IMR-90 (cell line): ENCODE measurements at regions not wholly inside any gene's neighbourhood (a gene's known extent, or its start where the extent isn't known, plus 50 kb on each side); places are given as distances from the start of the nearest gene placed in this dataset.

ENCODE experiments used
- ATAC-seq: fragments of 200-7000 bp; cut with Tn5 transposase; 2 replicates; pipeline ENCODE4 v1.9.1; 2020; ENCODE audit warnings: low read depth, mild to moderate bottlenecking, moderate library complexity
- BruUV-seq: library from RNA; stranded (reverse); fragments of 400-500 nt; replicated peaks from 2 replicates; lab custom pipeline; 2021; lab: Mats Ljungman, UMichigan
- CTCF ChIA-PET: fragments of 300-600 bp; formaldehyde crosslinking; extraction: SDS; loops from one replicate; lab custom pipeline; 2021; ENCODE audit warnings: antibody characterized with exemption; lab: Yijun Ruan, JAX
- POLR2A ChIA-PET: fragments of 300-600 bp; sonication (Branson Sonifier 250); formaldehyde crosslinking; loops from one replicate; lab custom pipeline; 2022; ENCODE audit warnings: antibody characterized with exemption; ENCODE audit not compliant: unreplicated experiment; lab: Charles Lee
- DNase-seq: peaks from one replicate; pipeline ENCODE4 v3.0.0; 2013
- H2AFZ ChIP-seq: replicated peaks from 2 replicates; pipeline ENCODE3; 2013; ENCODE audit warnings: low read length, mild to moderate bottlenecking; ENCODE audit not compliant: poor library complexity
- H2AK5ac ChIP-seq: 2 replicates; pipeline ENCODE4 v1.6.1; 2013; ENCODE audit warnings: low read depth, low read length, inconsistent platforms
- H2AK9ac ChIP-seq: replicated peaks from 2 replicates; pipeline ENCODE3; 2013; ENCODE audit warnings: mild to moderate bottlenecking, low read depth, low read length, moderate library complexity; ENCODE audit not compliant: poor library complexity
- H2BK120ac ChIP-seq: 2 replicates; pipeline ENCODE4 v1.6.1; 2013; ENCODE audit warnings: low read depth, low read length, inconsistent platforms
- H2BK15ac ChIP-seq: 3 replicates; pipeline ENCODE4 v1.6.1; 2013; ENCODE audit warnings: low read depth, low read length, inconsistent platforms
- H2BK20ac ChIP-seq: 2 replicates; pipeline ENCODE4 v1.6.1; 2013; ENCODE audit warnings: low read depth, mild to moderate bottlenecking, inconsistent platforms, low read length, moderate library complexity
- H2BK5ac ChIP-seq: 2 replicates; pipeline ENCODE4 v1.6.1; 2013; ENCODE audit warnings: mild to moderate bottlenecking, low read depth, low read length, inconsistent platforms; ENCODE audit not compliant: poor library complexity, severe bottlenecking
- H3K14ac ChIP-seq: replicated peaks from 2 replicates; pipeline ENCODE4 v1.6.1; 2013; ENCODE audit warnings: low read depth, low read length, inconsistent platforms
- H3K18ac ChIP-seq: 2 replicates; pipeline ENCODE4 v1.6.1; 2013; ENCODE audit warnings: low read depth, low read length, control low read depth
- H3K23ac ChIP-seq: 2 replicates; pipeline ENCODE4 v1.6.1; 2013; ENCODE audit warnings: low read depth, low read length, inconsistent platforms
- H3K27ac ChIP-seq: 2 replicates; pipeline ENCODE4 v1.5.1; 2013; ENCODE audit warnings: mild to moderate bottlenecking, control low read depth, low read length; ENCODE audit not compliant: insufficient read depth
- H3K27me3 ChIP-seq: 2 replicates; pipeline ENCODE4 v1.6.1; 2013; ENCODE audit warnings: low read length; ENCODE audit not compliant: control insufficient read depth, insufficient read depth
- H3K36me3 ChIP-seq: 2 replicates; pipeline ENCODE4 v1.6.1; 2013; ENCODE audit warnings: low read length, mixed read lengths; ENCODE audit not compliant: control insufficient read depth, insufficient read depth
- H3K4ac ChIP-seq: 2 replicates; pipeline ENCODE4 v1.6.1; 2013; ENCODE audit warnings: low read depth, low read length, inconsistent platforms
- H3K4me1 ChIP-seq: 2 replicates; pipeline ENCODE4 v1.6.1; 2013; ENCODE audit warnings: low read length, mixed read lengths; ENCODE audit not compliant: control insufficient read depth, insufficient read depth
- H3K4me2 ChIP-seq: 2 replicates; pipeline ENCODE4 v1.6.1; 2013; ENCODE audit warnings: low read depth, mild to moderate bottlenecking, control low read depth, low read length, moderate library complexity
- H3K4me3 ChIP-seq: 2 replicates; pipeline ENCODE4 v1.5.1; 2013; ENCODE audit warnings: low read depth, mild to moderate bottlenecking, control low read depth, low read length, moderate library complexity; ENCODE audit not compliant: insufficient read depth
- H3K56ac ChIP-seq: 2 replicates; pipeline ENCODE4 v1.6.1; 2013; ENCODE audit warnings: low read length, inconsistent platforms; ENCODE audit not compliant: insufficient read depth; ENCODE audit errors: extremely low read depth
- H3K79me1 ChIP-seq, 2 experiments: 2 replicates each; pipeline ENCODE4 v1.6.1; 2013; ENCODE audit warnings: low read length in 2 of 2, inconsistent platforms in 1 of 2, low read depth in 1 of 2
- H3K9ac ChIP-seq: 2 replicates; pipeline ENCODE4 v1.6.1; 2013; ENCODE audit warnings: low read depth, low read length, control low read depth
- H3K9me1 ChIP-seq: 2 replicates; pipeline ENCODE4 v1.6.1; 2013; ENCODE audit warnings: low read length, inconsistent platforms; ENCODE audit not compliant: insufficient read depth
- H3K9me3 ChIP-seq: 2 replicates; pipeline ENCODE4 v1.6.1; 2013; ENCODE audit warnings: low read length; ENCODE audit not compliant: control insufficient read depth, insufficient read depth
- H4K20me1 ChIP-seq: 2 replicates; pipeline ENCODE4 v1.6.1; 2013; ENCODE audit warnings: low read length, inconsistent platforms; ENCODE audit not compliant: insufficient read depth
- H4K5ac ChIP-seq: 2 replicates; pipeline ENCODE4 v1.6.1; 2013; ENCODE audit warnings: mild to moderate bottlenecking, low read depth, low read length, control low read depth
- H4K8ac ChIP-seq, 2 experiments: 2 replicates each; pipeline ENCODE4 v1.6.1; 2013; ENCODE audit warnings: low read depth in 2 of 2, low read length in 2 of 2, control low read depth in 1 of 2, inconsistent platforms in 1 of 2
- H4K91ac ChIP-seq: 2 replicates; pipeline ENCODE4 v1.6.1; 2013; ENCODE audit warnings: low read depth, low read length, inconsistent platforms; ENCODE audit not compliant: insufficient read depth
- BHLHE40 ChIP-seq: fragments of 150-350 bp; IDR thresholded peaks from 2 replicates; pipeline ENCODE4 v1.6.1; 2016; ENCODE audit warnings: mild to moderate bottlenecking, low read depth, low read length
- CEBPB ChIP-seq: IDR thresholded peaks from 2 replicates; pipeline ENCODE4 v1.6.1; 2012; ENCODE audit warnings: low read depth, low read length, improper control_type of control experiment
- CHD1 ChIP-seq: IDR thresholded peaks from 2 replicates; pipeline ENCODE4 v1.6.1; 2012; ENCODE audit warnings: low read depth, low read length, improper control_type of control experiment
- CTCF ChIP-seq: conservative IDR thresholded peaks from 2 replicates; pipeline ENCODE4 v1.5.1; 2012; ENCODE audit warnings: mild to moderate bottlenecking, low read depth, low read length, improper control_type of control experiment
- FOS ChIP-seq: fragments of 150-350 bp; IDR thresholded peaks from 2 replicates; pipeline ENCODE4 v1.6.1; 2016; ENCODE audit warnings: low read depth, low read length
- MAFK ChIP-seq: IDR thresholded peaks from 2 replicates; pipeline ENCODE4 v1.6.1; 2012; ENCODE audit warnings: low read depth, low read length, improper control_type of control experiment
- MAZ ChIP-seq: IDR thresholded peaks from 2 replicates; pipeline ENCODE4 v1.6.1; 2012; ENCODE audit warnings: low read depth, mild to moderate bottlenecking, low read length, improper control_type of control experiment, moderate library complexity, borderline replicate concordance
- MXI1 ChIP-seq: IDR thresholded peaks from 2 replicates; pipeline ENCODE4 v1.6.1; 2012; ENCODE audit warnings: low read depth, mild to moderate bottlenecking, low read length, moderate library complexity, borderline replicate concordance
- NFE2L2 ChIP-seq: fragments of 150-350 bp; IDR thresholded peaks from 2 replicates; pipeline ENCODE4 v1.6.1; 2016; ENCODE audit warnings: low read depth, mild to moderate bottlenecking, low read length
- POLR2A ChIP-seq: IDR thresholded peaks from 2 replicates; pipeline ENCODE4 v1.6.1; 2012; ENCODE audit warnings: mild to moderate bottlenecking, low read depth, low read length
- RAD21 ChIP-seq: IDR thresholded peaks from 2 replicates; pipeline ENCODE4 v1.6.1; 2012; ENCODE audit warnings: low read length, improper control_type of control experiment
- RCOR1 ChIP-seq: IDR thresholded peaks from 2 replicates; pipeline ENCODE4 v1.6.1; 2012; ENCODE audit warnings: mild to moderate bottlenecking, low read length, improper control_type of control experiment; ENCODE audit not compliant: insufficient replicate concordance
- RFX5 ChIP-seq: IDR thresholded peaks from 2 replicates; pipeline ENCODE4 v1.8.0; 2012; ENCODE audit warnings: low read depth, mild to moderate bottlenecking, low read length, moderate library complexity
- SMC3 ChIP-seq: fragments of 150-350 bp; IDR thresholded peaks from 2 replicates; pipeline ENCODE4 v1.6.1; 2016; ENCODE audit warnings: low read depth, mild to moderate bottlenecking, antibody characterized with exemption, low read length, moderate library complexity
- USF2 ChIP-seq: fragments of 150-350 bp; IDR thresholded peaks from 2 replicates; pipeline ENCODE4 v1.6.1; 2017; ENCODE audit warnings: mild to moderate bottlenecking, antibody characterized with exemption, low read length, low read depth
- WGBS, 2 experiments: methylation state at CpG; one replicate each; pipeline versions ENCODE4 v1.1.5 to v1.1.7; 2013; ENCODE audit warnings: missing lambda C conversion rate in 2 of 2; ENCODE audit not compliant: insufficient read length in 1 of 2; ENCODE audit errors: extremely low coverage in 2 of 2; 5-methylcytosine and 5-hydroxymethylcytosine counted together
- dilution Hi-C: fragments of 300-500 bp; cut with HindIII; formaldehyde crosslinking; loops from one replicate; pipeline ENCODE4 v1.14.3; 2018; ENCODE audit warnings: low sequenced_read_pairs; ENCODE audit not compliant: unreplicated experiment
- in situ Hi-C: fragments of 300-500 bp; cut with MboI; formaldehyde crosslinking; loops from 3 replicates; pipeline ENCODE4 v1.14.3; 2019; ENCODE audit warnings: low sequenced_read_pairs, inconsistent platforms, mixed read lengths
- intact Hi-C: fragments of 100-400 bp; cut with micrococcal nuclease; formaldehyde crosslinking; loops from 2 replicates; pipeline ENCODE4 v1.10.0; 2022
- TF ChIP-seq, protein P1 (sequence below): fragments of 150-350 bp; IDR thresholded peaks from 2 replicates; pipeline ENCODE4 v1.6.1; 2016; ENCODE audit warnings: low read depth, mild to moderate bottlenecking, low read length, moderate library complexity, borderline replicate concordance

DNA sequence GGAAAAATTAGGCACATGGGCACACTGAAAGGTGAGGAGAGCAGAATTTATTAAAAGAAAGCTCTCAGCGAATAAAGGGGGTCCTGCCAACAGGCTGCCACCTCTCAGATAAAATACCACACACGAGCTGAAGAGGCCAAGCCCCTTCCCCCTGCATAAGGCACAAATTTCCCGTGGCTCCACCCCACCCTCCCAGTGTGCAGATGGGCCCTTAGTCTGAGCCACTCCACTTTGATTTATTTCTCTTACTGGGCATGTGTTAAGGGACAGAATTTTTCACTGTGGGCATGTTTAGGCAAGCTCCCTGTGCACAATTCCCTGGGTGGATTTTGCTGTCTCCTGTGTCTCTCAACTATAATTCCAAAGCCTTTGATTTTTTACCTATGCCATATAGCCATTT, 409.8 kb downstream of the TBL1XR1 start:
- H3K9me1 ChIP-seq, result no peaks in the 10 kb centered on the region
- H2AK9ac ChIP-seq, result no peak overlapping the region
- no peak overlapping the region for H2AK5ac ChIP-seq
- no peaks in the 10 kb centered on the region for H3K4me1 ChIP-seq
- no peak overlapping the region for H3K14ac ChIP-seq
- H3K4ac ChIP-seq, result no peak overlapping the region
- no peak overlapping the region for H3K18ac ChIP-seq
- DNase-seq (no peak), ATAC-seq (no peak)
- no TSS peak for BruUV-seq
- no peak overlapping the region for H4K91ac ChIP-seq
- TF ChIP-seq MAFK (no peak), RCOR1 (no peak), SMC3 (no peak), NFE2L2 (no peak), MAZ (no peak), RAD21 (no peak), CEBPB (no peak), CHD1 (no peak), USF2 (no peak), MXI1 (no peak), RFX5 (no peak), CTCF (no peak), FOS (no peak), BHLHE40 (no peak), POLR2A (no peak)
- TF ChIP-seq, protein P1, sequence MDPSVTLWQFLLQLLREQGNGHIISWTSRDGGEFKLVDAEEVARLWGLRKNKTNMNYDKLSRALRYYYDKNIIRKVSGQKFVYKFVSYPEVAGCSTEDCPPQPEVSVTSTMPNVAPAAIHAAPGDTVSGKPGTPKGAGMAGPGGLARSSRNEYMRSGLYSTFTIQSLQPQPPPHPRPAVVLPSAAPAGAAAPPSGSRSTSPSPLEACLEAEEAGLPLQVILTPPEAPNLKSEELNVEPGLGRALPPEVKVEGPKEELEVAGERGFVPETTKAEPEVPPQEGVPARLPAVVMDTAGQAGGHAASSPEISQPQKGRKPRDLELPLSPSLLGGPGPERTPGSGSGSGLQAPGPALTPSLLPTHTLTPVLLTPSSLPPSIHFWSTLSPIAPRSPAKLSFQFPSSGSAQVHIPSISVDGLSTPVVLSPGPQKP, result no peak
- no peak overlapping the region for H2BK15ac ChIP-seq
- no peak overlapping the region for H3K9ac ChIP-seq
- H2BK120ac ChIP-seq, result no peak overlapping the region
- CTCF ChIA-PET, result no interaction called here
- dilution Hi-C loops, result no loop called here
- no peaks in the 10 kb centered on the region for H4K20me1 ChIP-seq
- no peaks in the 10 kb centered on the region for H3K79me1 ChIP-seq
- no peak overlapping the region for H3K4me2 ChIP-seq
- no peaks in the 10 kb centered on the region for H3K9me3 ChIP-seq
- H2BK20ac ChIP-seq, result no peak overlapping the region
- H3K27ac ChIP-seq, result no peak overlapping the region
- no peaks in the 10 kb centered on the region for H3K27me3 ChIP-seq
- POLR2A ChIA-PET, result no interaction called here
- no peak overlapping the region for H4K8ac ChIP-seq
- in situ Hi-C loops, result no loop called here
- no peak overlapping the region for H3K4me3 ChIP-seq
- no CpG with 5 or more reads among the region's 3 CpGs for WGBS, 2 experiments
- H2BK5ac ChIP-seq, result no peak overlapping the region
- intact Hi-C loops, result no loop called here
- no peak overlapping the region for H2AFZ ChIP-seq
- no peak overlapping the region for H4K5ac ChIP-seq
- no peak overlapping the region for H3K56ac ChIP-seq
- H3K36me3 ChIP-seq, result no peaks in the 10 kb centered on the region
- H3K23ac ChIP-seq, result no peak overlapping the region
